ENCODE measurements at regions not wholly inside any gene's neighbourhood (a gene's known extent, or its start where the extent isn't known, plus 50 kb on each side); places are given as distances from the start of the nearest gene placed in this dataset.

DNA sequence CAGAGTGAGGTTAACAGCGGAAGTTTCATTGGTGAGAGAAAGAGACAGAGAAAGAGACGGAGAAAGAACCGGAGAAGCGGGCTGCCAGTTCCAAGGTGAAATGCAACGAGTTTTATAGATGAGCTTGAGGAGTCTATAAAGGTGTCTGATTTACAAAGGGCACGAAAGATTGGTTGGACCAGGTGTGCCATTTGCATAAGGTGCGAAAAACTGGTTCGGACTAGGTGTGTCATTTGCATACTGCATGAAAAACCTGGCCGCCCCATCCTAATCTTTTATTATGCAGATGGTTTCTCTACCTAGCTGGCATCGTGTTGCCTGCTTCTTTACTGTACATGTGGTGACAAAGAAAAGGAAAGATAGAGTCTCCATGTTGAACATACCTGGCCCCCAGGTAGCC lies 253.8 kb upstream of the IGF1R start:
- ChIA-PET POLR2A (no interaction called here), CTCF (interaction anchor here (1.4 to 2.1 kb wide), 2 partner anchors 12 to 83 kb away, joined by 3 to 5 read pairs; no protein-coding TSS in a partner anchor)
- TF ChIP-seq, protein P1, sequence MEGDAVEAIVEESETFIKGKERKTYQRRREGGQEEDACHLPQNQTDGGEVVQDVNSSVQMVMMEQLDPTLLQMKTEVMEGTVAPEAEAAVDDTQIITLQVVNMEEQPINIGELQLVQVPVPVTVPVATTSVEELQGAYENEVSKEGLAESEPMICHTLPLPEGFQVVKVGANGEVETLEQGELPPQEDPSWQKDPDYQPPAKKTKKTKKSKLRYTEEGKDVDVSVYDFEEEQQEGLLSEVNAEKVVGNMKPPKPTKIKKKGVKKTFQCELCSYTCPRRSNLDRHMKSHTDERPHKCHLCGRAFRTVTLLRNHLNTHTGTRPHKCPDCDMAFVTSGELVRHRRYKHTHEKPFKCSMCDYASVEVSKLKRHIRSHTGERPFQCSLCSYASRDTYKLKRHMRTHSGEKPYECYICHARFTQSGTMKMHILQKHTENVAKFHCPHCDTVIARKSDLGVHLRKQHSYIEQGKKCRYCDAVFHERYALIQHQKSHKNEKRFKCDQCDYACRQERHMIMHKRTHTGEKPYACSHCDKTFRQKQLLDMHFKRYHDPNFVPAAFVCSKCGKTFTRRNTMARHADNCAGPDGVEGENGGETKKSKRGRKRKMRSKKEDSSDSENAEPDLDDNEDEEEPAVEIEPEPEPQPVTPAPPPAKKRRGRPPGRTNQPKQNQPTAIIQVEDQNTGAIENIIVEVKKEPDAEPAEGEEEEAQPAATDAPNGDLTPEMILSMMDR (IDR thresholded peaks at IDR 0.05; ENCODE audit: control extremely low read depth, extremely low read depth, low read depth, missing control alignments): no peak

DNA sequence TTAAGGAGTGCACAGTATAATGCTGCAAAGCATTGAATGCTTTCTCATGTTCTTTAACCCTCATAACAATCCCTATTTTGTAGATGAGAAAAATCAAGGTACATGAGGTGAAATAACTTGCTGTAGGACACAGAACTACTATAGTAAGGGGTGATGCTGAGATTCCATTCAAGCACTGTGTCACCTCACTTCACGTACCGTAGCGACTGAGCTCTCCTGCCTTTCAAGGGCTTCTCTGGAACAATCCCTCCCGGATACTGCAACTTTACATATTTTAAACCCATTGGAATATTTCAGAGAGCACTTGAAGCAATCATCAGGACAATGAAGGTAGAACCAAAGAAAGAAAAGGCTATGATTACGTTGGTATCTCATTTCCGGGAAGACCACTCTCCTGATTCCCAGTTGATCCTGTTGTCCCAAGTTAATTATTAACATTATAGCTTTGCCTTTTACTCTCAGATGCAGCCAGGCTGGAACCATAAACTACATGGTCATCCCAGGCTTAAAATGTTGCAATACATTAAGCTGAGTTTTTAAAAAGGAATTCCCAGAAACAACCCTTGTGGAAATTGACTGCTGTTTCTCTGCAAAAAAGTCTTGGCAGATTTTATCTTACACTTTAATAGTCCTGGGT lies 252.2 kb upstream of the IGF1R start:
- ChIA-PET CTCF (interaction anchor here (1.3 to 1.4 kb wide), 2 partner anchors 24 to 84 kb away, joined by 3 read pairs; no protein-coding TSS in a partner anchor), POLR2A (no interaction called here)
- DNase-seq (ENCODE audit: extremely low spot score): no peak
- TF ChIP-seq, protein P1 (IDR thresholded peaks at IDR 0.05; ENCODE audit: control extremely low read depth, extremely low read depth, low read depth, missing control alignments): no peak

More for the DNA sequence above, 253.8 kb upstream of the IGF1R start:
- no peak for DNase-seq (ENCODE audit: extremely low spot score)

DNA sequence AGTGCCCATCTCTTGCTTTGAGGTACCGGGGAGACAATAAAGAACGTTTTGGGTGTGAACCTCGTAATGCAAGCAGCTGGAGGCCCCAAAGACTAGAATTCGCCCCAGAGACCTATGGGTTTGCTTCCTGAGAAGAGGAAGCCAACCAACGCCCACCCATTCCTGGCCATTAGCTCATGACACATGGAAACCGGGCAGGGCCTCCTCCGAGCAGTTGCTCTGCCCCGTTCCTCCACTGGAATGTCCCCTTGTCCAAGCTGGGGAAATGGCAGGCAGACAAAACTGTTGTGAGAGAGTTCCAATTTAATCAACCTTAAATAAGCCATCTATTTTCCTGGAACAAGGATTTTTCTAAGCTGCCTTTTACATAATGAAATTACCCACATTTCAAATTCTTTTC lies 250.9 kb upstream of the IGF1R start:
- ChIA-PET POLR2A (no interaction called here), CTCF (interaction anchor here (1.6 kb wide), 1 partner anchor 29 kb away, joined by 5 read pairs; no protein-coding TSS in a partner anchor)
- TF ChIP-seq, protein P1 (IDR thresholded peaks at IDR 0.05; ENCODE audit: control extremely low read depth, extremely low read depth, low read depth, missing control alignments): no peak
- DNase-seq (ENCODE audit: extremely low spot score): no peak

DNA sequence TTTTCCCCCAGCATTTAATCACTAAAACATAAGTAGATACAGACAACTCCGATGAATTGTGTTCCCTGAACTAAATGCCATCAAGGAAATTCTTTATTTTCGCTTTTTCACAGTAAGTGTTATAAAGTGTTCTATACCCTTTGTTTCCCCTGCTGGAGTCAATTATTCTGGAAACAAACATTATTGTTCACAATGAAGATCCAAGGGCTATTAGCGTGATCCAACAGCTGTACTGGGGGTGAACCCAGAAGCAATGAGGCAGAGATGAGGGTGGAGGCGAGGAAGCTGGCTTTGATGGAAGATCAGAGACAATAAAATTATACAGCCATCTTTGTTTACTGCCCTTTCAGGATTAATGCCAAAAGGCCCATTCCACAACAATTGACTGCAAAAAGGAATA lies 250.3 kb upstream of the IGF1R start:
- TF ChIP-seq, protein P1 (IDR thresholded peaks at IDR 0.05; ENCODE audit: control extremely low read depth, extremely low read depth, low read depth, missing control alignments): no peak
- ChIA-PET CTCF (interaction anchor here (1.6 kb wide), 1 partner anchor 28 kb away, joined by 5 read pairs; no protein-coding TSS in a partner anchor), POLR2A (no interaction called here)
- no peak for DNase-seq (ENCODE audit: extremely low spot score)

DNA sequence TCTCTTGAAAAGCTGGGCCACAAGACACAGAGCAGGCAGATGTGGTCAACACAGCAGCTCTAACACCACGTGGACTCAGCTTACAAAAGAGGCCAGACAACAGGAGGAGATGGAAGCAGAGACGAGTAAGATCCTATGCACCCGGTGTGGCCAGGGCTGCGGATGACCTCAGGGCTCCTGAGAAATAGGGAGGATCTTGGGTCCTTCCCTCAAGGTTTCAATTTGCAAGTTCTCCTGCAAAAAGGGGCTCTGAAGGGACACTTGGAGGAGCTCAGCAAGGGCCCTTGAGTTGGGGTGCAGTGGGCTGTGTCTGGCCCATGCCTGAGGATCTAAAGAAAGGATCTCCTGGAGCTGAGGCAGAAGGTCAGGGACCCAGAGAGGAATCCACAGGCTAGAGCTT lies 249.5 kb upstream of the IGF1R start:
- TF ChIP-seq, protein P1 (IDR thresholded peaks at IDR 0.05; ENCODE audit: control extremely low read depth, extremely low read depth, low read depth, missing control alignments): no peak
- DNase-seq (ENCODE audit: extremely low spot score): no peak
- ChIA-PET POLR2A (no interaction called here), CTCF (interaction anchor here (1.0 to 1.4 kb wide), 2 partner anchors 29 to 87 kb away, joined by 3 to 4 read pairs; no protein-coding TSS in a partner anchor)

DNA sequence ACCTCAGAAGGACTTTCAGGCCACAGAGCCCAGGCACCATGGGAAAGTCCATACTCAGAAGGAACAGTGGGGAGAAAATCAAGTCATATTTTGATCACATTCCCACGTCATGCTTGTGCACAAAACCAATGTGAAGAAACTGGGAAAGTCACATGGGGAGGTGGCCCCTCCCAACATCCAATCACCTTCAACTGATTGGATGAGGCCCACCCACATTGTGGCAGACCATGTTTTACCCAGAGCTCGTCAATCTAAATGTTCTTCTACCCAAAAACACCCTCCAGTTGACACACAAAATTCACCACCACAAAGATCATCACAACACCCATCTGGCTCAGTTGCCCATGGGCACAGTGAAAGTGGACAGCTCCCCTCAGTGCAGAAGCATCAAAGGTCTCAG lies 248.2 kb upstream of the IGF1R start:
- POLR2A ChIA-PET: no interaction called here
- DNase-seq (ENCODE audit: extremely low spot score): no peak
- TF ChIP-seq, protein P1 (IDR thresholded peaks at IDR 0.05; ENCODE audit: control extremely low read depth, extremely low read depth, low read depth, missing control alignments): no peak
- CTCF ChIA-PET: interaction anchor here (1.8 kb wide), 1 partner anchor 22 kb away, joined by 5 read pairs; no protein-coding TSS in a partner anchor

Measured in GM10248 (cell line).